Lung microvascular endothelial cell (primary cell): ENCODE measurements at regions not wholly inside any gene's neighbourhood (a gene's known extent, or its start where the extent isn't known, plus 50 kb on each side); places are given as distances from the start of the nearest gene placed in this dataset.

Experiments
- DNase-seq, 2 donors: peaks; one replicate each; pipeline versions ENCODE4 v3.0.0 to v3.0.0-alpha.2; 2010; ENCODE audit warnings: low read depth in 2 of 2

GRCh38 chr18:72692086-72692485 lies 147.9 kb upstream of the CBLN2 start:
- no peak for DNase-seq

GRCh38 chr18:72687736-72688135 lies 143.6 kb upstream of the CBLN2 start:
- DNase-seq = no peak

- no peak for DNase-seq
These were observed 131.3 kb upstream of the CBLN2 start for GRCh38 chr18:72675394-72675793.

GRCh38 chr18:72674710-72675109 lies 130.6 kb upstream of the CBLN2 start:
- DNase-seq = no peak

GRCh38 chr18:72673242-72673641 lies 129.1 kb upstream of the CBLN2 start:
- no peak for DNase-seq

- DNase-seq = peak; percentile 33 to 36
These were observed 128.4 kb upstream of the CBLN2 start for GRCh38 chr18:72672364-72673184.

GRCh38 chr18:72667932-72668331 lies 123.8 kb upstream of the CBLN2 start:
- no peak for DNase-seq

GRCh38 chr18:72652990-72653593 lies 109.0 kb upstream of the CBLN2 start:
- peak; percentile 8 to 21 for DNase-seq

- DNase-seq = no peak
These were observed 106.9 kb upstream of the CBLN2 start for GRCh38 chr18:72651033-72651432.

- no peak for DNase-seq
These were observed 104.4 kb upstream of the CBLN2 start for GRCh38 chr18:72648481-72648960.

GRCh38 chr18:72648079-72648478 lies 103.9 kb upstream of the CBLN2 start:
- DNase-seq = no peak

- DNase-seq = no peak
These were observed 96.4 kb upstream of the CBLN2 start for GRCh38 chr18:72640557-72640956.

- no peak for DNase-seq
These were observed 94.2 kb upstream of the CBLN2 start for GRCh38 chr18:72638376-72638775.

GRCh38 chr18:72637721-72638120 lies 93.6 kb upstream of the CBLN2 start:
- DNase-seq = no peak

- no peak for DNase-seq
These were observed 93.2 kb upstream of the CBLN2 start for GRCh38 chr18:72637299-72637698.

- DNase-seq = no peak
These were observed 92.5 kb upstream of the CBLN2 start for GRCh38 chr18:72636611-72637010.

- no peak for DNase-seq
These were observed 90.4 kb upstream of the CBLN2 start for GRCh38 chr18:72634500-72634899.

- no peak for DNase-seq
These were observed 86.8 kb upstream of the CBLN2 start for GRCh38 chr18:72630991-72631390.

- no peak for DNase-seq
These were observed 79.3 kb upstream of the CBLN2 start for GRCh38 chr18:72623444-72623843.

- DNase-seq = no peak
These were observed 69.4 kb upstream of the CBLN2 start for GRCh38 chr18:72613534-72613930.

GRCh38 chr18:72612894-72613533 lies 68.9 kb upstream of the CBLN2 start:
- no peak for DNase-seq

GRCh38 chr18:72605376-72605775 lies 61.2 kb upstream of the CBLN2 start:
- DNase-seq = no peak

- no peak for DNase-seq
These were observed 57.8 kb upstream of the CBLN2 start for GRCh38 chr18:72601944-72602343.
